ENCODE measurements at regions not wholly inside any gene's neighbourhood (a gene's known extent, or its start where the extent isn't known, plus 50 kb on each side); places are given as distances from the start of the nearest gene placed in this dataset.
"Not testable (repeated sequence)": the region's sequence is repeated elsewhere in the genome, so short reads cannot be mapped to it uniquely, and the experiment has no call there.

DNA sequence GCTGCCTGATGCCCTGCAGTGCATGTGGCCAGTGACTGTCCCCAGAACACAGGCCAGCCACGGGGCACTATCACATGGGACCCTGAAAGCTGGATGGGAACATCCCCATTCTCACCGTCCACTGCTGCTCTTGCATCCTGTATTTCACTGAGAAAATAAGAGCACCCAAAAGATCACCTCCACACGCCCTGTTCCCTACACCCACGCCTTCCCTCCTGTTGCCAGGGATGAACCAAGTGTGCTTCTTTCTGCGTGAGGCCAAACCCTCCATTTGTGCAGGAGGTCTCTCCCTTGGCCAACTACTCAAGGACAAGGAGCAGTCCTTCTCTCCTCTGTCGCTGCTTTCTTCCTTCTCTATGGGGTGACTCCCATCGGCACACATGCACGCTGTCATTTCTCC, 118.3 kb downstream of the LRRC37A3 start:
- in situ Hi-C loops (cut with HindIII; ENCODE audit: low pct_unique_long_range_greater_than_20kb, low sequenced_read_pairs); DNase-seq (ENCODE audit: low read depth): not testable (repeated sequence)

- in situ Hi-C loops (cut with HindIII; ENCODE audit: low pct_unique_long_range_greater_than_20kb, low sequenced_read_pairs) = not testable (repeated sequence)
Measured at GRCh38 chr17:64800361-64800895, 118.8 kb downstream of the LRRC37A3 start.

GRCh38 chr17:64799543-64800188, 119.6 kb downstream of the LRRC37A3 start:
- DNase-seq (ENCODE audit: low read depth); in situ Hi-C loops (cut with HindIII; ENCODE audit: low pct_unique_long_range_greater_than_20kb, low sequenced_read_pairs): not testable (repeated sequence)

More at GRCh38 chr17:64800361-64800895, 118.8 kb downstream of the LRRC37A3 start:
- not testable (repeated sequence) for DNase-seq (ENCODE audit: low read depth)

DNA sequence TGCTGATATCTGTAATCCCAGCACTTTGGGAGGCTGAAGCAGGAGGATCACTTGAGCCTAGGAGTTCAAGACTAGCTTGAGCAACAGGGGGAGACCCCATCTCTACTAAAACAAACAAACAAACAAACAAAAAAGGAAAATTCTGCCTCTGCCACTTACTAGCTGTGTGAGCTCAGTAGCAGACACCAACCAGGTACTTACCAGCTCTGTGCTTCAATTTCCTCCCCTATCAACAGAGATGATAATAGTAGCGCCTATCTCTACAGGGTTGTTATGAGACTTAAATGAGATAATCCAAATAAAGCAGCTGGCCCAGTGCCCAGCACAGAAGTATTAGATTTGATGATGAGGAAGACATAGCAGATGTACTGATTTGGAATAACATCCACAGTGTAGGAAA, 120.3 kb downstream of the LRRC37A3 start:
- in situ Hi-C loops (cut with HindIII; ENCODE audit: low pct_unique_long_range_greater_than_20kb, low sequenced_read_pairs); DNase-seq (ENCODE audit: low read depth): not testable (repeated sequence)

GRCh38 chr17:64798489-64798790, 120.8 kb downstream of the LRRC37A3 start:
- in situ Hi-C loops (cut with HindIII; ENCODE audit: low pct_unique_long_range_greater_than_20kb, low sequenced_read_pairs); DNase-seq (ENCODE audit: low read depth): not testable (repeated sequence)

DNA sequence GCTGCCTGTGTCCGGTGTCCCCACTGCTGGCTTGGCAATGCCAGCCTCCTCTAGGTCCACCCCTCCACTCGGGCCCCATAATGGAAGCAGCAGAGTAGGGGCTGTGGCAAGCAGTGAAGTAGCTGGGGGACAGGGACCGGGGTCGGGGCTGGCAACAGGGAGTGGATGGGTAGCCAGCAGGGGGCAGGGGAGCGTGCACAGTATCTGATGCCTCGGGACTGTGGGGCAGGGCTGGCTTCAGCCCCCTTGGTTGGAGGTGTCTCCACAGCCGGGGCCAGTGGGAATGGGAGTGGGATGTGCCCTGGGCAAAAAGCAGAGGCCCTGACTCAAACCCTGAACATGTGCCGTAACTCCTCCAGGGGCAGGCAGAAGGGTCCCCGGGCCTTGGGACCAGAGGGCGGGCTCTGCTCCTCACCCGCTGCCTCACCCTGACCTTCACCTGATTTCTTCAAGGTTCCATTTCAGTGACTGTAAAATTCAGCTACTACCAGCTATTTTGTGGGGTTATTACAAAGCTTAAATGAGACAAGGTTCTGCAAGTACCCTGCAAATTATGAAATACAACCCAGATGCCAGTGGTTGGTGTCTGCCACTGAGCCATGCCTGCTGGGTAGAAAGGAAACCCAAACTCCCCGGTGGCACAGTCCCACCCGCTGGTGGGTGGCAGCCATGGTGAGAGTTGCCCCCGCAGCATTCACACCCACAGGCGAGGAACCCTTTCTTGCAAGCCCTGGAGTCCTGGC, 121.4 kb downstream of the LRRC37A3 start:
- in situ Hi-C loops (cut with HindIII; ENCODE audit: low pct_unique_long_range_greater_than_20kb, low sequenced_read_pairs); DNase-seq (ENCODE audit: low read depth): not testable (repeated sequence)

GRCh38 chr17:64795342-64795741, 123.9 kb downstream of the LRRC37A3 start:
- in situ Hi-C loops (cut with HindIII; ENCODE audit: low pct_unique_long_range_greater_than_20kb, low sequenced_read_pairs); DNase-seq (ENCODE audit: low read depth): not testable (repeated sequence)

DNA sequence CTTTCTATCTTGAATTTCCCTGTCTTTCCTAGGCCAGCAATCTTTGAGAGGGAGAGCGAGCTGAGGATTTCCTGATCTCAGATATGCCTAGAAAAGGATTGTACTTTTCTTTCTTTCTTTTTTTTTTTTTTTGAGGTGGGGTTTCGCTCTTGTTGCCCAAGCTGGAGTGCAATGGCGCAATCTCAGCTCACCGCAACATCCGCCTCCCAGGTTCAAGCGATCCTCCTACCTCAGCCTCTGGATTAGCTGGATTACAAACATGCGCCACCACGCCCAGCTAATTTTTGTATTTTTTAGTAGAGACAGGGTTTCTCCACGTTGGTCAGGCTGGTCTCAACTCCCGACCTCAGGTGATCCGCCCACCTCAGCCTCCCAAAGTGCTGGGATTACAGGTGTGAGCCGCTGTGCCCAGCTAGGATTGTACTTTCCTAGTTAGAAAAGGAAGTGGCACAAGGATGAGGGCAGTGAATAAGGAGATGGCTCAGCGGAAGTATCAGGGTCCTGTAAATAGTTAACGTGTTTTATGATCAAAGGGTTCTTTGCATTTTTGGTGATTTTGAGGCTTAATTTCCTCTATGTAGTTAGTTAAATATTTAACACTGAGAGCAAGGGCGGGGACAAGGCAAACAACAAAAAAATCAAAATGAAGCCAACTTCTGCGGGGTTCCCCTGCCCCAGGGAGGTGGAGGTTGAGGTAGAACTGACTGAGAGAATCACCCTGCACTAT, 124.6 kb downstream of the LRRC37A3 start:
- in situ Hi-C loops (cut with HindIII; ENCODE audit: low pct_unique_long_range_greater_than_20kb, low sequenced_read_pairs); DNase-seq (ENCODE audit: low read depth): not testable (repeated sequence)

- DNase-seq (ENCODE audit: low read depth); in situ Hi-C loops (cut with HindIII; ENCODE audit: low pct_unique_long_range_greater_than_20kb, low sequenced_read_pairs): not testable (repeated sequence)
Measured at GRCh38 chr17:64794113-64794512, 125.2 kb downstream of the LRRC37A3 start.

GRCh38 chr17:64792793-64793575, 126.3 kb downstream of the LRRC37A3 start:
- peak; percentile 57 for DNase-seq (ENCODE audit: low read depth)
- in situ Hi-C loops (cut with HindIII; ENCODE audit: low pct_unique_long_range_greater_than_20kb, low sequenced_read_pairs) = not testable (repeated sequence)

- DNase-seq (ENCODE audit: low read depth); in situ Hi-C loops (cut with HindIII; ENCODE audit: low pct_unique_long_range_greater_than_20kb, low sequenced_read_pairs): not testable (repeated sequence)
Measured at GRCh38 chr17:64792276-64792675, 127.0 kb downstream of the LRRC37A3 start.

GRCh38 chr17:64791691-64792090, 127.6 kb downstream of the LRRC37A3 start:
- in situ Hi-C loops (cut with HindIII; ENCODE audit: low pct_unique_long_range_greater_than_20kb, low sequenced_read_pairs); DNase-seq (ENCODE audit: low read depth): not testable (repeated sequence)

DNA sequence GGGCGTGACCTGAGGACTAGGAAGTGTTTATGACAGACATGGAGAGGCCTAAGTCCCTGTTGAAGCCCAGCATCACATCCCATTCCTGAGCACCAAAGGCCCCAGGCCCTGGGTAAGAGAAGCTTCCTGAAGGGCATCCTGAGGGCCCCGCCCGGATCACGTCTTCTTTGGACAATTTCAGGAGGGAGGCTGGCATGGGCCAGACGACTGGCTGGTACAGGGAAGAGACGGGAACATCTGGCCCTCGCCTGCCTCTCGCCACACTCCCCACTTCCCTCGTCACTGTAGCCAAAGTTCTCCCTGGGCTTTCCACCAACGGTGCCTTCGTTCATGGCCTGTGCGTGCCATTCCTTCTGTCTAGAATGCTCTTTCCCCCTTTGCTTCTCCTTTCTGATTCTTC, 128.1 kb downstream of the LRRC37A3 start:
- in situ Hi-C loops (cut with HindIII; ENCODE audit: low pct_unique_long_range_greater_than_20kb, low sequenced_read_pairs); DNase-seq (ENCODE audit: low read depth): not testable (repeated sequence)

GRCh38 chr17:64790690-64791089, 128.6 kb upstream of the SMURF2 start:
- in situ Hi-C loops (cut with HindIII; ENCODE audit: low pct_unique_long_range_greater_than_20kb, low sequenced_read_pairs); DNase-seq (ENCODE audit: low read depth): not testable (repeated sequence)

DNA sequence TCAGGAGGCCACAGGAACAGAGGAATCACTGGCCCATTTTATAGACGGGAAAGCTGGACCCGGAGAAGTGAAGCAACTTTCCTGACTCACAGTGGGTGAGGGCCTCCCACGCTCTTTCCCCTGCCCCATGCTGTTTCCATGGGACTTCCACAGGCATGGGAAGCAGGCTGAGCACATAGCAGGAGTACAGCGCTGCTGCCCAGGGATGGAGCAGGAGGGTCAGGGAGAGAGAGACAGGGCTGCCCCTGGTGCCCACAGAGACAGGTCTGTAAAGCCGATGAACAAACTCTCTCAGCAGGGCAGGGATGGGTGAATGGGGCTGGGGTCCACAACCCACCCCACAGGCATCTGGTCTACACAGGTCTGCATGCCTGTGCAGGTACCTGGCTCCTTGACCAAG, 128.1 kb upstream of the SMURF2 start:
- in situ Hi-C loops (cut with HindIII; ENCODE audit: low pct_unique_long_range_greater_than_20kb, low sequenced_read_pairs) = not testable (repeated sequence)

DNA sequence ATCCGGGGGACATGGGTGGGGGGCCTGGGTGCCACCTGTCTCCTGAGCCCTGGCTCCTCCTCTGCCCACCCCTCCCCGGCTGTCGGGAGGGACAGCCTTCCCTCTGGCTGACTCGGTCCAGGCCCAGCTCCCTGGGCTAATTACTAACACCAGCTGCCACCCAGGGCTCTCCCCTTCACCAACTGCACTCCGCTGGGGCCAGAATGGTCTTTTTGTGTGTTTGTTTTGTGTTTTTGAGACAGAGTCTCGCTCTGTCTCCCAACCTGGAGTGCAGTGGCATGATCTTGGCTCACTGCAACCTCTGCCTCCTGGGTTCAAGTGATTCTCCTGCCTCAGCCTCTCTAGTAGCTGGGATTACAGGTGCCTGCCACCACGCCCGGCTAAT, 126.9 kb upstream of the SMURF2 start:
- in situ Hi-C loops (cut with HindIII; ENCODE audit: low pct_unique_long_range_greater_than_20kb, low sequenced_read_pairs); DNase-seq (ENCODE audit: low read depth): not testable (repeated sequence)

More for the DNA sequence above, 128.1 kb upstream of the SMURF2 start:
- not testable (repeated sequence) for DNase-seq (ENCODE audit: low read depth)

GRCh38 chr17:64788286-64789060, 126.4 kb upstream of the SMURF2 start:
- DNase-seq (ENCODE audit: low read depth) = no peak
- in situ Hi-C loops (cut with HindIII; ENCODE audit: low pct_unique_long_range_greater_than_20kb, low sequenced_read_pairs) = no loop called here

All from Caki2 (cell line).